HG02763 (cell line): ENCODE measurements at regions not wholly inside any gene's neighbourhood (a gene's known extent, or its start where the extent isn't known, plus 50 kb on each side); places are given as distances from the start of the nearest gene placed in this dataset.

Source experiments
- ATAC-seq: cut with Tn5 transposase; IDR thresholded peaks from one replicate; pipeline ENCODE4 v1.9.1; 2021; ENCODE audit warnings: mild to moderate bottlenecking, moderate library complexity; ENCODE audit not compliant: unreplicated experiment

DNA sequence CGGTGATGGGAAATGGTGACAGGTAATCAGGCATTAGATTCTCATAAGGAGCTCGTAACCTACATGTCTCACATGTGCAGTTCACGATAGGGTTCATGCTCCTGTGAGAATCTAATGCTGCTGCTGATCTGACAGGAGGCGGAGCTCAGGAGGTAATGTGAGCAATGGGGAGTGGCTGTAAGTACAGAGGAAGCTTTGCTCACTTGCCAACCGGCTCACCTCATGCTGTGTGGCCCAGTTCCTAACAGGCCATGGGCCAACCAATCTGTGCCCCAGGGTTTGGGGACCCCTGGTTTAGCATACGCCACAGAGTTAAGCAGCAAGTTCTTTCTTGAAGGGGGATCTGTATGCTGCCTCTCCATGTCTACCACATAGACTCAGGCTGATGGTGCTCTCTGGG is 133.1 kb downstream of the IQUB start:
- ATAC-seq = no peak

- no peak for ATAC-seq
Measured at GRCh38 chr7:123400196-123400595, 134.2 kb downstream of the IQUB start.

DNA sequence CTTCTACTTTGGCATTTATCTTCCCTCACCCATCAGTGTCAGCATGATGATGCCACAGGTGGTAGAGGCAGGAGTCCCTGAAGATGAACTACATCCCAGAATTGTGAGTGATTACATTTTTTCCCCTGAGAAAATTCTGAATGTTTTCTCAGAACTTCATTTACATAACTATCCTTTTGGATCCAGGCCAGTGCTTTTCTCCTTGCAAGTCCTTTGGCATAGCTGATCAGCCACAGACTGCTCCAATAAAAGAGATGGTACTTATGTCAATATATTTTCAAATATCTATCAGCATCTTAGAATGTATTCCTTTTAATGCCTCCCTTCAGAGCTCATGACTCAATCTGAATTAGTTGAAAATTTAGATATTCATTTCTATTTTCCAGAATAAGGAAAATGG is 135.5 kb downstream of the IQUB start:
- ATAC-seq = no peak

DNA sequence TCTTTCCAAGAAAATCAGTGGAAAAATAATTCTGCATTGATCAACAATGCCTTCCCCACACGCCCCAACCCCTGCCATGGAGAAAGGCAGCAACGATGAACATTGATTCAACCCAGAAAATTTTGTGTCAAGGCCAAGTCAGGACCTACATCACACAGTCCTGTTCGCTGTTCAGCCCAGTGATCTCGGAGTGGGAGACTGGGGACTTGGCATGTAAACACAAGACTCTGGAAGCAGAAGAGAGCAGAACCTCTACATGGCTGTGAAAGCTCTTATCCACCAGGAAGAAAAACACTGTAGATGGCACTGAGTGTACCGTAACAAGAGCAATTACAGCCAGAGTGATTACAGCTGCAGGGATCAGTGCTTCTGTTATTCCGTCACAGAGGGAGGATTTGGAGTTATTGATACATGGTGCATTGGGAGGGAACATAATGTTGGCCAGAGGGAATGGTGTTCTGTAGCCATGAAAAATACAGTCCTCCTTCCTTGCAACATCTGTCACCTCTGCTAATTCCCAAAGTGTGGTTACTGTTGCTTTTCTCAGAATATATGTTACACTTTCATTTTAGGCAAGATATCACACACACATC is 136.6 kb downstream of the IQUB start:
- ATAC-seq = no peak

- ATAC-seq = no peak
Measured at GRCh38 chr7:123393623-123394022, 140.8 kb downstream of the IQUB start.

DNA sequence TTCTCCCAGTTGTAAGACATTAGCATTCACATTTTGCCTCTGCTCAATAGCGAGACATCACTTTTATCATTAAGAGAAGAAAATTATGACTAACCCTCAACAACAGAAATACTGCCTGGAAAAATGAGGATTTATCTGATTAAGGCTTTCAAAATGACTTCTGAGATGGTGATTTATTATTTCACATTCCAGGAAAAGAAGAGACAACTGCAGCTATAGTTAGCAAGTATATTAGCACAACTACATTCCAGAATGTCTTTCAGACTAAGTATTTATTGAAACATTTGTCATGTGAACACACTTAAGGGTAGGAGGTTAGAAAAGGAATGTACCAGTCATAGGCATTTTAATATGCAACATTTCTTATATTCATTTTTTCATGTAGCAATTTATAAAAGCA is 162.0 kb downstream of the IQUB start:
- no peak for ATAC-seq

GRCh38 chr7:123367484-123368122 is 166.8 kb downstream of the IQUB start:
- peak; percentile 89 for ATAC-seq

DNA sequence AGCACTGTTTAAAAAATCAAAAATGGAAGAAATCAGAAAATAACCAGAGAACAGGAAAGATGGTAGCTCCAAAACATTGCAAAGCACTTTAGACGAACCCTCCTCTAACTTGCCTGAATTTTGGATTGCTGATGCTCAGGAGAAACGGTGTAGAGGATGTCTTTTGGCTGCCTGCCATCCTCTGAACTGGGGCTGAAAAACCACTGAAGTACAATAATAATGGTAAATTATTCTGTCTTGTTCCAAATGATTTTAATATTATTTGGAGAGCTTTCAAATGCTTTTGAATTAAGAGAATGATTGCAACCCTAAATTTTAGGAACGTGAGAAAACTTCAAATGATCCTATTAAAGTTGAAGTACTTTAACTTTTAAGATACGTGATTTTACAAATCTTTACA is 167.3 kb upstream of the SLC13A1 start:
- ATAC-seq = no peak

GRCh38 chr7:123366626-123367025 is 166.9 kb upstream of the SLC13A1 start:
- no peak for ATAC-seq

DNA sequence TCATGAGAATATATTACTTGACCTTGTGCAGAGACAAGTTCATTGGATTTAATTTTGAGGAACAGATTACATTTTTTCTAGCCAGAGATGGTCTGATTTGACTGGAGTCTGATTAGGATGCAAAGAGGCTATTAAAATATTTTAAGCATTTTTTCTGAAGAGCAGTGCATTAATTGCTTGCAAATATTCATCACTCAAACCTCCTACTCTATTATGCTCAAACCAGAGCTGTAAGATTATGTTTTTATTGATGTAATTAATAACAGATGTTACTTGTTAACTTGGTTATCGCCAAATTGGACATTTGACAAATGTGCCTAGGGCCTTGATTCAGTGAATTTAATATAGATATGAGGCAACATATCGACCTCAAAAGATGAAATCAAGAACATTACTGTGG is 160.9 kb upstream of the SLC13A1 start:
- ATAC-seq = no peak

DNA sequence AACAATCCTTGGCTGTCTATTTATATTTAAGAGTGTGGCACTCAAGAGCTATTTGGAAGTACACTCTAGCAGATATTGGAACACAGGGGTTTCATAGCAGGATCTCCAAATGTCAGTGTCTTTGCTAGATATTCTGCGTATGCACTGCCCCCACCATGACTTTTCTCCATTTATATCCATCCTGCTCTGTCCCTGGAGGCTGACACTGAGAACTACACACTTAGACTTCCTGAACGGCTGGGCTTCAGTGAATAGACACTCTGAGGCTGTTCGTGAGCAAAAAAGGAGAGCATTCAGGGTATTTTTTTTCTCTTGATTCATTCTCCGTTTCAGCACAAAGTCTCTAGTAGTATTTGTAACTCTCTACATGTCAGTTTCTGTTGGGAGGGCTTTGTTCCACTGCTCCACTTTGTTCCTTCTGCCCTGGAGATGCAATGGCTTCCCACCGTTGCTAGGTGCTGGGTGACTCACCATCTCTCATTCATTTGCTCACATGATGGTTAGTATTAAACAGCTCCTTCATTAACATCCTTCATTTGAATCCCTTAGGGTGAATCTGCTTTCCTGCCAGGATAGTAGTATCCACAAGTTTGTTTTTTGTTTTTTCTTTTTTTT is 155.9 kb upstream of the SLC13A1 start:
- no peak for ATAC-seq

- no peak for ATAC-seq
Measured at GRCh38 chr7:123352973-123353372, 153.2 kb upstream of the SLC13A1 start.

DNA sequence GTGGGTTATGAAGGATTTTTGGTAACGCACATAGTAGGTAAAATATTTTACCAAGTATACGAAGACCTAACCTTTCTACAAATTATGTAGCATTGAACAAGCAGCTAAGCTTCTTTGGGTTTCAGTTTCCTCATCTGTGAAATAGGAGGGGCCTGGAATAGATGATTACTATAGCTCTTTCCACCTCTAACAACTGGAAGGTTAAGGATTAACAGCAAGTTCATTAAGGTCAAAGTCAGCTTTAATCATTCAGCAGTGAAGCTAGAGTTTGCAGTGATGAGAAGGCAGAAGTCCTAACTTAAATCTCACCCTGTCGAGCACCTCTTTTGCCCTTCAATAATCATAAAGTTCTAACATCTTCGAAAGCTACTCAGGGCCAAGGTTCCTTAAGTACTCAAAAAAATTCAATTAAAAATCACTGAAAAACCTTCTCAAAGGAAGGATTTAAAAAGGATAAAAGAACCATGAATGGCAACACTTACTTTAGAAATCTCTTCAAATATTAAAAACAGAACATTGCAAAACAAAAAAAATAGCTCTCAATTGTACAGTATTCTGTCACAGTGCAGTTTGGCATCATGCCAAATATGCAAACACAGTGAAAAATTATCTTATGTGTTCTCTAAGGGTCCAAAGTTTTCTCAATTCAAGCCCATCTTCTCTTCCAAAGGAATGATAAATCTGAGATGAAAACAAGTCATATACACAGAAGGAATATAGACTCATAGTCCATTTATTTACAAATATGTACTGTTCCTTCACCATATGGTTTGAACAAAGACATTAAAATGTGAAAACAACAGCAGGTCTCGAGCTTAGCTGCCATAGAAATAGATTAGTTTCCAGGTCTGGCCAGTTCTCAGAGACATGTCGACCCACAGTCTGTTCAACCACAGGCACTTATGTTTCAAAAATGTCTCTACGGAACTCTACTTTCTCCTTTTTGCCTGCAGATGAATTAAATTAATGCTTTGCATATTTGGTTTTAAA is 152.0 kb upstream of the SLC13A1 start:
- no peak for ATAC-seq

DNA sequence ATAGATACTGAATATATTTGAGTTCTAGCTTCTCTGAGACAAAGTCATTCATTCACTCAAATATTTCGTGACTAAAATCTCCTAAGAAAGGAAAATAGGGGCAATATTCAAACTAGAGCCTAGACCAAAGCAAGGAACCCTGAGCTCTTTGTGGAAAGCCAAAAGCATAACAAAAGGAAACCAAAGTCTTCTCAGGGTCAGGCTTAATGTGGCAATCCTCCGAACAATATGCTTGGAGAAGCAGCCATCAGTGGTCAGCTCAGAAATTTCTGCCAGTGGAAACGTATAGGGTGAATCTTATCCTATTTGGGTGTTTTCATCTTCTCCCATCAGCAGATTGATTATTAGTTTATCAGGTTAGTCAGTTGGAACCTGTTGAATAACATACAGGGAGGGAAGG is 151.3 kb upstream of the SLC13A1 start:
- ATAC-seq = no peak

- ATAC-seq = no peak
Measured at GRCh38 chr7:123348690-123349089, 148.9 kb upstream of the SLC13A1 start.

- ATAC-seq = no peak
Measured at GRCh38 chr7:123346766-123347165, 147.0 kb upstream of the SLC13A1 start.

DNA sequence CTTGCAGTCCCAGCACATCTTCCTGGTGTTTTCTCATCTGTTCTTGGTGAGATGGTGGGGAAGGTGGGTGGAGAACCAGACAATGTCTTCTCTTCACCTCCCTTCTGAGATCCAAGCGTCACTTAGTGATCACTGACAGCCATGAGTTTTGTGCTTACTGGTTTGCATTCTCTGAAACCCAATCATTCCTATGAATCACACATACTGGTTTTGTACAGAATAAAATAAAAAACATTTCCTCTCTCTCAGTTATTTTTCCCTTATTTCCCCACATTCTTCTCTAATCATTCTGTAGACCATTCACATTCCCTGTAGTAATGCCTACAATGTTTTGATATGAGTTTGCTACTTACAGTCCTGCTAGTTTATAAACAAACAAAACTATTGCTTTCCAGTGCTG is 143.8 kb upstream of the SLC13A1 start:
- no peak for ATAC-seq

DNA sequence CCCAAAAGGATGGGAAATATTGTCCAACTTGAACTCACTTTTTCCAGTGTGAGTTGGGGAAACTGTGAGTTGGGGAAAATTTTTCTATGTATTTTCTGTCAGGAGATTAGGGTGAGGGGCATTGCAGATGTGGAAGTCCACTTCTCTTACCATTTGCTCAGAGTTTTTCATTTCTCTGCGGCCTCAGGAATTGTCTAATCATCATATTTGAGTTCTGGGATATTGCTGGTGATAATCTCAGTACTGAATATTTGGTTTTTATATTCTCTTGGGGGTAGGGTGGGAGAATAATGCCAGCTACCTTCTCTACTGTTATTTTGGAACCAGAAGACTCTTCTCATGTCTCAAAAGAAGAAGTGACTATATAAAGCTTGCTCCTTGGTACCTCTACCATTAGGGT is 141.3 kb upstream of the SLC13A1 start:
- ATAC-seq = no peak

GRCh38 chr7:123338688-123339087 is 138.9 kb upstream of the SLC13A1 start:
- no peak for ATAC-seq

- ATAC-seq = no peak
Measured at GRCh38 chr7:123329988-123330643, 130.3 kb upstream of the SLC13A1 start.

- ATAC-seq = no peak
Measured at GRCh38 chr7:123327661-123328060, 127.9 kb upstream of the SLC13A1 start.
